Right renal cortex interstitium (tissue), 3 donors: ENCODE measurements at regions not wholly inside any gene's neighbourhood (a gene's known extent, or its start where the extent isn't known, plus 50 kb on each side); places are given as distances from the start of the nearest gene placed in this dataset.
"Not testable (repeated sequence)": the region's sequence is repeated elsewhere in the genome, so short reads cannot be mapped to it uniquely, and the experiment has no call there.

Source experiments
- DNase-seq, 3 donors: peaks; one replicate each; pipeline ENCODE4 v3.0.0-alpha.2; 2013; ENCODE audit warnings: low read depth in 3 of 3, low spot score in 2 of 3

GRCh38 chr4:38411092-38411491, 252.9 kb upstream of the KLF3 start:
- DNase-seq: no peak

GRCh38 chr4:38411981-38412536, 251.9 kb upstream of the KLF3 start:
- DNase-seq: no peak

GRCh38 chr4:38413524-38414341, 250.3 kb upstream of the KLF3 start:
- DNase-seq: no peak

- DNase-seq: no peak
These were observed 249.6 kb upstream of the KLF3 start for GRCh38 chr4:38414410-38414809.

GRCh38 chr4:38415682-38416081, 248.3 kb upstream of the KLF3 start:
- no peak for DNase-seq

GRCh38 chr4:38416450-38417014, 247.5 kb upstream of the KLF3 start:
- DNase-seq: no peak

- DNase-seq: not testable (repeated sequence)
These were observed 243.7 kb upstream of the KLF3 start for GRCh38 chr4:38420254-38420653.

- no peak for DNase-seq
These were observed 241.1 kb upstream of the KLF3 start for GRCh38 chr4:38422850-38423249.

GRCh38 chr4:38424151-38424871, 239.7 kb upstream of the KLF3 start:
- DNase-seq: no peak

- no peak for DNase-seq
These were observed 237.5 kb upstream of the KLF3 start for GRCh38 chr4:38426532-38426931.

GRCh38 chr4:38430841-38431240, 233.2 kb upstream of the KLF3 start:
- DNase-seq: no peak

GRCh38 chr4:38442073-38442788, 221.8 kb upstream of the KLF3 start:
- DNase-seq: no peak

GRCh38 chr4:38449506-38450174, 214.4 kb upstream of the KLF3 start:
- DNase-seq: no peak

GRCh38 chr4:38452009-38452408, 212.0 kb upstream of the KLF3 start:
- no peak for DNase-seq

GRCh38 chr4:38452542-38452941, 211.5 kb upstream of the KLF3 start:
- no peak for DNase-seq

GRCh38 chr4:38453253-38453881, 210.6 kb upstream of the KLF3 start:
- no peak for DNase-seq

GRCh38 chr4:38454284-38454683, 209.7 kb upstream of the KLF3 start:
- no peak for DNase-seq

- DNase-seq: no peak
These were observed 208.7 kb upstream of the KLF3 start for GRCh38 chr4:38455092-38455862.

- DNase-seq: no peak
These were observed 207.9 kb upstream of the KLF3 start for GRCh38 chr4:38456096-38456495.
